Iris pigment epithelial cell (primary cell): ENCODE measurements at regions not wholly inside any gene's neighbourhood (a gene's known extent, or its start where the extent isn't known, plus 50 kb on each side); places are given as distances from the start of the nearest gene placed in this dataset.
A peak's percentile ranks its signal among the peaks of the same experiment; 100 is the strongest.

Experiments
- DNase-seq: peaks from one replicate; pipeline ENCODE4 v3.0.0-alpha.2; 2011; ENCODE audit warnings: low read depth

DNA sequence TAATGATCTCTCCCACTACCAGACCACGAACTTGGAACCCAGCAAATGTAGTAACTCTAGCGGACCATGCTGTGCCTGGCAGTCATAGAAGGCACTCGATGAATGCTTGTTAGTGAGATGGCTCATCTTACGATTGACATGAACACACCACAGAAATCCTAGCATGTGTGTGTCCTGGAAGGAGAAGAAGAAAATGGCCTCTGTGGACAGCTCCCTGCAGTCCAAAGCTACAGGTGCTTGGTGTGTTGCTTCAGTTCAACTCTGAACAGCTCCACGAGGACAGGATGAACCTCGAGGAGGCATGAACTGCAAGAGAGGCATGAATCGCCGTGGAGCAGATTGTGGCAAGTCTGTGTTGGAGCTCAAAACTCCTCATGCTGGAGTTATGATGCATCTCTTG, 93.5 kb downstream of the KLF6 start:
- DNase-seq: no peak

DNA sequence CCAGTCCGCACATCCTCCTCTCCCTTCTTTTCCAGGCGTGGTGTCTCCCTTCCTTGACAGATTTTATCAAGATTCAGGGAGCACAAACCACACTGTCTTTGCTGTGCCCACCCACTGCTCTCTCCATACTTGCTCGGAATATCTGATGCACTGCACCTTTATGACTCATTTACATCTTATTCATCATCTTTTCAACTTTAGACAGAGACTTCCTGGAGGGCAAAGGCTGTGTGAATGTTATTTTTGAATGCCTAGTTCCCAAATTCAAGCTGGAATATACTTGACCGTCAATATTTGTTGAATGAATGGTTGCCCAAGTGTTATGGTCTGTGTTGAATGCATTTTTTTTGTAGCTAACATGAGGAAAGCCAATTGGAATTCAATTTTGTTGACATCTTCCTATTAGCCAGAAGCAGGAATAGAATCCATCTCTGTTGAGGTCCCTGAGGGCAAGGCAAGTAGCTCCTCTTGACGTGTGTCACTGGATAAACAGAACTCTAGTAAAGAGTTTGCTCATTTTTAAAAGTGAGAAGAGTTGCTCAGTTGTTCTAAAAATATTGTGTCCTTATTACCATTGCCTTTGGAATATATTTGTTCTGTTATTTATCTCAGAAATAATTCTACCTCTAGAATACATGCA, 95.0 kb downstream of the KLF6 start:
- no peak for DNase-seq

DNA sequence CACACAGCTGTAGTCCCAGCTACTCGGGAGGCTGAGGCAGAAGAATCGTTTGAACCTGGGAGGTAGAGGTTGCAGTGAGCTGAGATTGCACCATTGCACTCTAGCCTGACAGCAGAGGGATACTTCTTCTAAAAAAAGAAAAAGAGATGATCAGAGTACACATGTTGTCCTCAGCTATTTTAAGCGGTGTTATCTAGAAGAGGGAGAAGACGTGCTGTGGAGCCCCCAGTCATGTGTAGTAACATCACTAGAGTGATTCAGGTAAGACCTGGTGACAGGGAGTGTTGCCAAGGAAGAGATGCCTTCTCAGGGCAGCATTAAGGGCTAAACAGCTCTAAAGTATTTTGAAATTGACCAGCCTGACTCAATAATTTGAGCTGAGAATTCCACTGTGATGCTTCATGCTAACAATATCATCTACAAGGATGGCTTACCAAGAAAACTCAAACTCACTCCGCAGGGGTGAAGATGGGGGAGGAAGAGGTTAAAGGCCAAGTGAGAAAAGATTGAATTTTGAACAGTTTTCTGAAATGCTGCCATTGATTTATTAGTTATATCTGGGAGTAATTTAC, 97.4 kb downstream of the KLF6 start:
- DNase-seq: peak; percentile 39

DNA sequence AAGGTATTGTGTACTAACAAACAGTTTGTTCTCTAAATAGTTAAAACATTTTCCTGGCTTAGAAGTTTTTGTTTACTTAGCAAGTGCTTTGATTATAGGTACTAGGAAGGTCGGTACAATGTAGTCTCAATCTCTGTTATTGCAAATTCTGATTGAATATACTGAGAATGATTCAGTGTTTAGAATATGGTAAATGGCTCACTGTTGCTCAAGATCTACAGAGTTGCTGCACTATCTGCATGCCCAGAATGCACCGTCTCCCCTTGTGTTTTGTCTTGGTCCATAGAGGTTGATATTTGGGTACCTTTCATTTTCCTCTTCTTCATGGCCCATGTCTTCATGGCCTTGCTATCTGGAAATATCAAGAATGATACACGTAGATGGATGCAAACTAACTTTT, 99.6 kb downstream of the KLF6 start:
- no peak for DNase-seq

DNA sequence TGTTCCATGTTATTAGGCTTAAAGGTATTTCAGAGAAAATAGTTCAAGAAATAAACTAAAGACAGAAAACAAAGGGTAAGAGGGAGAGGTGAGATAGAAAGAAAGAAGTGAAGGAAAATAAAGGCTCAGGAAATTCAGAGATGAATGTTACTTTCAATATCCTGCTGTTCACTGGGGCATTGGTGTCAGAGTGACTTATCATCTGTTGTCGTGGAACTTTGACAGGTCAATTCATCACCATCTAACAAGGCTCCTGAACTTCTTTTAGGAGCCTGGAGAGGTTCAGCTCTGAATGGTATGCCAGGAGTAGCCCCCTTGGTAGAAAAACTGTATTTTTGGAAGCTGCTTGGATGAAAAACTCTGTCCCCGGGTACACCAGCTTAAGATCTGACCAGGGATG, 100.1 kb downstream of the KLF6 start:
- DNase-seq: no peak

DNA sequence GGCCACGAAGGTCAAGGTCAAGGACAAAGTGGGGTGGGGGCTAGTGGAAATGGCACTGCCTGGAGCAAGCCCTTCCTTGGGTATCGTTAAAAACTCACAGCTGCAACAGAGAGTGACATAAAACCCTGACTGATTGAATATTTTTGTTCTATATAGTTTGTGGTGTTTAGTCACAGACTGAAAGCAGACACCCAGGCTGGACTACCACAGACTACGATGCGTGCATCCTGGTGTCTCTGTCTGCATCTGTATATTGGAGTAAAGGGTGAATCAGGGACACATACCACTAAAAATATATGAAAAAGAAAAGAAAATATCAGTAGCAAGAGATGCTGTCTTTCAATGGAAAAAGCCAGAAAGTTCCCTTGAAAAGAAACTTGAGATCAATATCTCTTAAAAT, 101.4 kb downstream of the KLF6 start:
- DNase-seq: no peak

DNA sequence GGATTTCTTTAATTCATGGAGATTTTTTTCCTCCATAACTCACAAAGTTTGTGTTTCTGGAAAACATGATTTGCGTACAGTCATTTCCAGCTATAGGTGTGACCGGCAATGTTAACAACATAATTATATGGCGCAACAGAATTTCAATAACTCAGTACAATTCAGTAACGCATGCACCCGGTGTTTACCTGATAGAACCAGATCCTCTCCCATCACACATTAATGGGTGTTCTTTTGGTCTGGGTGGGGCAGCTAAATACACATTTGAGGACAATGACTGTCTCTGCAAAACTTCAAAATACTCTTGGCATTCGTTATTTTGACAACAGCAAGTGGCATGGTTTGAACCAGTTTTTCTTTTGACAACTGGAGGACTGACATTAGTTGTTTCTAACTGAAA, 102.3 kb downstream of the KLF6 start:
- no peak for DNase-seq

DNA sequence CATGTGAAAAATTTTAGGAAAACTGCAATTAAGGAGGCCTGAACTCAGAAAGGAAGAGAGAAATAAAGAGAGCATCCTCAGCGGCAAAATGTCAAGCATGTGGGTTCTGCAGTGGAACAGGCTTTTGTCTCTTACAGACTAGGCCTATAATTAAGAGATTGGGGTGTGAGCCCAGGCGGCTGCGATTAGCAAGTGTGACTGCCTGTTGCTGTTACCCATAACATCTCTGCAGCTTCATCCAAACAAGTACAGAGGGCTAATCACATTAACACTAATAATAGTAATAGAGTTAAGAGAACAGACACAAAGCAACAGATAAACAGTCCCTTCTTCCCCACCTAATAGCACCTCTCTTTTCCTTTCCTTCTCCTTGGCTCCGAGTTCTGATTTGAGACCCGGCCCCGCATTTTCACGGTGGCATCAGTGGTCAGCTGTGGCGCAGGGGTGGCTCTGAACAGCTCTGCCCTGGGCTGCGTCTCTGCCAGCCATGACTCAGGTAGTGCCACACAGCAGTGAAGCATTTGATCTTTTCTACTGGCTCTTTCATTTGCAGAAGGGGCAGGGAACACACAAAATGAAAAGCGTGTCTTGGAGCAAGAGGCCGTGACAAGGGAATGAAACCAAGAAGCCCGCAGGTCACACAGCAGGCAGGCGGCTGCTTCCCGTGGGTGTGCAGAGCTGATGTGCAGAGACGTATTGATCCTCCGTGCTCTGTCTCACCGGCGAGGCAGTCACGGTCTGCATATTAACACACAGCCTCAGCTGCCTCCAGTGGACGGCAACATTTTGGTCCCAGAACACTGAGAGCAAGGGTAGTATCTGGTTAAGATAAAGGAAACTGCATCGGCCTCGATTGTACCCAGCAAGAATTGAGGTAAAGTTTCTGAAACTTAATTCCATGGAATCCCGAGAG, 103.1 kb downstream of the KLF6 start:
- DNase-seq: no peak

DNA sequence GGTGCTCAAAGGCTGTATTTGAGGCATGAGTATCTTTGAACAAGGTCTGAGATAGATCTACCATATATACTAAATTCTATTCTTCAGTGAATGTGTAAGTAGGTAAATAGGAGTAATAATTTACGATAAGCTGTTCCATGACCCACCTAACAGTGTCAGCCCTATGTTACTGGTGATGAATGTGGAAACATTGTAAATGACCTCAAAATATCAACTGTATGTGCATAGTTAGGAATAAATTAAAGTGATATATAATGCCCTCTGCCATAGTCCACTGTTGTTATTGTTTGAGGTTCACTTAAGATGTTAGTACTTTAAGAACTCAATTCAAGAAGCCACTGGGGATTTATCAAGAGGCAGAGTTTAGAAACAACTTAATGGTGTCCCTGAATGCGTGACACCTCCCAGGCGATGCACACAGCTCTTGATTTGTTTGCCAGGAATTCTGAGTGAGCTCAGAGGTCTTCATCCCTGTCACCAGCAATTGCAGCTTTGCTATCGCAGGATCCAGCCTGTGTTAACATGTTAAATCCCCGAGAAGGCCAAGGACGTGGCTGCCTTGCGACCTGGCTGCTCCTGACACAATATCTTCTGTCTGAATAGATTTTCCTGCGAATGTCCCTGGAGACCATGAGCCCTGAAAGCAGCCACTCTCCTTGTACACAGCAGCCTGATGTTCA, 104.9 kb downstream of the KLF6 start:
- no peak for DNase-seq

DNA sequence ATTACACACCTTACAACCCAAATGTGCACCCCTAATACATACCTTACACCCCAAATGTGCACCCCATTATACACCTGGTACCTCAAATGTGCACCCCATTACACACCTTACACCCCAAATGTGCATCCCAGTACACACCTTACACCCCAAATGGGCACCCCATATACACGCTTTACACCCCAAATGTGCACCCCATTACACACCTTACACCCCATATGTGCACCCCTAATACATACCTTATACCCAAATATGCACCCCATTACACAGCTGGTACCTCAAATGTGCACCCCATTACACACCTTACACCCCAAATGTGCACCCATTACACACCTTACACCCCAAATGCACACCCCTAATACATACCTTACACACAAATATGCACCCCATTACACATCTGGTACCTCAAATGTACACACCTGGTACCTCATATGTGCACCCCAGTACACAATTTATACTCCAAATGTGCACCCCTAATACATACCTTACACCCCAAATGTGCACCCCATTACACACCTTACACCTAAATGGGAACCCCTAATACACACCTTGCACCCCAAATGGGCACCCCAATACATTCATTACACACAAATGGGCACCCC, 106.3 kb downstream of the KLF6 start:
- no peak for DNase-seq

DNA sequence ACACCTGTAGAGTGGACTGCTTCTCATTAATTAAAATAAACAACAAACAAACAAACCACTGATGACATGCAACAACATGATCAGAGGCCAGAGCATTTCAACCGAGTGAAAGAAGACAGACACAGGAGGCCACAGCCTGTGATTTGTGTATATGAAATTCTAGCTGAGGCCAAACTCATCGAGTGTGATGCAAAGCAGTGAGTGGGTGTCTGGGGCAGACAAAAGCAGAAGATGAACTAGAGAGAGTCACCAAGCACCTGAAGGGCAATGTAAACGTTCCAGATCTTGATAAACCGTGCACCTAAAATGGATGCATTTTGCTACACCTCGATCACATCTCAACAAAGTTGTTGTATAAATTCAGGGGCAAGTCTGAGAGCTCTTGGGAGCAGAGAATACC, 108.4 kb downstream of the KLF6 start:
- no peak for DNase-seq

DNA sequence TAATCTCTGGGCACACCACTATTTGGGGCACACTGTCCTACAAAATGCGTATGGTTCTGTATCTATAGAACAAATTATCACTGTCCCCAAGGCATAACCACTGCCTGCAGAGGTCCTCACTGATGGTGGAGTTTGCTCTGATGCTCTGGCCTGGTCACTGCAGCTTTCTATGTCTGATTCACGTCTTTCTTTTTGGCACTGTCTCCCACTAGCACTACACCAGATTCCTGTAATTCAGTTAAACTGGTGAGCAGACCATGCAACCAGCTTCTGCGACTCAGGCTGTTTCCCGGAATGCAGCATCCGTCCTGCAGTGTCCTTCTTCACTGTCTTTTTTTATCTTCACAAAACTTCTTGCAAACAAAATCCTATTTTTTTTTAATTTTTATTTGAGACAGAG, 112.8 kb downstream of the KLF6 start:
- DNase-seq: no peak

DNA sequence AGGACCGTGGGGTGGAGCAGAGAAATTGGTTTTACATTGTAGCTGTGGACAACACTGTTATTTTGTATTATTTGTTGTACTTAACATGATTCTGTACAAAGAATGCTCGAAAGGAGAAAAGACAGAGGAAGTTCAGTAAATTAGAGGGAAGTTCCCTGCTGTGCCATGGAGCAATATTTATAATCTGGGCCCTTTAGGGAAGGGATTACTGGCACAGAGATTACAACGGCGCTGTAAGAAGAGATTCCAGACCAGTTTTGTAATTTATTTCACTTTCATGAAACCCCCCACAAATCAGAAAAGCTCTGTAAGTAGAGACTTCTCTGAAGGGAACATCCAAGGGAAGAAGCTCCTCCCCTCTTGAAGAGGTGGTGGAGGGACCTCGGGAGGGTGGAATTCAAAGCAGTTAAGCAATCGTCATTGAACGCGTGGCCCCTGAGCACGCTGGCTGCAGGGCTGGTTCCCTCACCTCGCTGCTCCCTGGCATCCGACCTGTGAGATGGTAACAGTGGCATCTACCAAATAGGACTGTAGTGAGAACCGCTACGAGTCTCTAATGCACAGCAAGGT, 113.5 kb downstream of the KLF6 start:
- DNase-seq: no peak

DNA sequence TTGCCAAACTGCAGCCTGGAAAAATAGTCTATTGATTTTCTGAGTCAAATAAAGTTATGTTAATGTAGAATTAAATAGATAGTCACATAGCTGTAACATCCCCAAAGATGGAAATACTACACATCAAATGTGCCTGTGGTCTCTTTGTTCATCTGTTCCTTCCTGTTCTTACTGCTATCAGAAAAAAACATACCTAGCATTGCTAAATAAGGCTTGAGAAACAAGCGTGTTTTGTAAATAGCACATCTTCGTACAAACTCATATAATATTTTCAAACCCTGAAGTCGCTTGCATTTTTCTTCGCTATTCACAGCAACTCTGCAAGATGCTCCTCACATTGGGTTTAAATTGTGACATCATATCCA, 116.1 kb downstream of the KLF6 start:
- DNase-seq: peak; percentile 31

DNA sequence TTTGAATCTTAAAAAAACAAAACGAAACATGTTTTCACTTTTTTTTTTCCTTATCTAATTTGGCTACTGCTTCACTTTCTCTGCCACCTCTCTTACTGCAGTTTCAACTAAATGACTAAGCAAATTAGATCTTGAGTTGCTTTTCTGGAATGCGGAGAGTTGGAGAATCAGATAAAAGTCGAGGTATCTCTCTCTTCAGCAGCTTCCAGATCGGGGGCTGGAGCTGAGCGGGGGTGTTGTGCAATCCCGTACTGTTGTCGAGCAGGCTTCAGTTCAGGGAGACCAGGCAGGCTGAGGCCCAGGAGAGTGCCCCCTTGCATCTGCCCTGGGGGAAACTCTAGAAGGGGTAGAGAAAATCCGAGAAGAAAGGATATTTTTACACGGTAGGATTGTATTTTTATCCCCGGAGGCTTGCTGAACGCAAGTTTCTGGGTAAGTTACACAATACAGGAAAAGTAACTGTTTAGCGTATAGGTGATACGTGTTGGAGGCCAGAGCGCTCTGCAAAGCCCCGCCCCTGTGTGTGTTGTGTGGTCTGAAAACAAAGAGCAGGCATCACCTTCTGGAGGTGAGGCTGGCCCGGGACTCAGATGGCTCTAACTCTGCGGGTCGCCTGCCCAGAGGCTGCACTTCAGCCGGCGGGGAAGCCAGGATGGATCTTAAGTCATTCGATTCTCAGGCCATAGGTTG, 116.6 kb downstream of the KLF6 start:
- DNase-seq: peak; percentile 95

DNA sequence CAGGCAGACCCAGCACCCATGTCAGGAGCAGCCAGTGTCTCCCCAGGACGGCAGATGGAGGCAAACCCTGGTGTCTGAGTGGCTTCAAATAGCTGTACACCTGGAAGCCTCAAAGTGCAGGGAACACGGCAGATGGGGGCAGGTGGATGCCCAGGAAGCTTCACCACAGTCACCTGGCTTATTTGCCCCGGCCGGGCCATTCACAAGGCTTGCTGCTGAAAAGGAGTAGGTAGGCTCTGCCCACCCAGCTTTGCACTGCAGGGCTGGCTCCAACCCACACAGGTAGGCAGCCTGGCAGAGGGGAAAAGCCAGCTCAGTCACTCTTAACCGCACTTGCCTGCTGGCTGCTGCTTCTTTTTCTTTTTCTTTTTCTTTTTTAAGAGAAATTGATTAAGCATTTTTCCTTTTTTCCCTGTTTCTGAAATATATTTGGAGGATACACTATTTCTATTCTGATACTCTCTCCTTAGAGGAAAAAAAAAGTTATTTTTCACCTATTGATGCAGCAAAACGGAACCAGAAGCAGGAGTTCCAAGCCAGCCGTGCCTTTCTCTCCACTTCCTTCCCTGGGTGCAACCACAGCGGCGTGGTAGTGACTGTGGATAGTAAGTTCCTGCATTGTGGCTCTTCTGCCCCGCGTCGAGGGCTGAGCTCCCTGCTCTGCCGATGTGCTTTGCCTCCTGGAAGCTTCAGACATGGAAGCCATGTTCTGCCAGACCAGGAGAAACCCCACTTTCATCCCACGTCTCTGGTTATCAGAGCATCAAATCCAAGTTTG, 118.3 kb downstream of the KLF6 start:
- no peak for DNase-seq

DNA sequence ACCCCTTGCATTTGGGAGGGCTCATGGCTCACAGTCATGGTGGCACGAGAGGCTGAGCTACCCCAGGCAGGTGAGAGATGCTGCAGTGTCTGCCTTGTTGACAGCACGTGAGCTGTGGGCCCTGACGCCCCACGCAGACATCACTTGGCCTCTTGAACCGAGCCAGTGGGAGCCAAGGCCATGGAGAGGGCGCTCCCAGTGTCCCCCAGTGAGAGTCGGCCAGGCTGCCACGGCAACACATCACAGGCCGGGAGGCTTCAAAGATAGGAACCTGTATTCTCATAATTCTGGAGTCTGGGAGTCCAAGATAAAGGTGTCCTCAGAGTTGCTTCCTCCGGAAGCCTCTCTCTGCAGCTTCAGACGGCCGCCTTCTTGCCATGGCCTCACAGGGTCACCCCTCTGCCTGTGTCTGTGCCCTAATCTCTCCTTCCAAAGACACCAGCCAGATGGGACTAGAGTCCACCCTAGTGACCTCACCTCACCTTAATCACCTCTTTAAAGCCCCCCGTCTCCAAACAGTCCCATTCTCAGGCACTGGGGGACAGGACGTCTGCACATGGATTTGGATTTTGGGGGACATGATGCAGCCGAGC, 119.6 kb downstream of the KLF6 start:
- DNase-seq: no peak

DNA sequence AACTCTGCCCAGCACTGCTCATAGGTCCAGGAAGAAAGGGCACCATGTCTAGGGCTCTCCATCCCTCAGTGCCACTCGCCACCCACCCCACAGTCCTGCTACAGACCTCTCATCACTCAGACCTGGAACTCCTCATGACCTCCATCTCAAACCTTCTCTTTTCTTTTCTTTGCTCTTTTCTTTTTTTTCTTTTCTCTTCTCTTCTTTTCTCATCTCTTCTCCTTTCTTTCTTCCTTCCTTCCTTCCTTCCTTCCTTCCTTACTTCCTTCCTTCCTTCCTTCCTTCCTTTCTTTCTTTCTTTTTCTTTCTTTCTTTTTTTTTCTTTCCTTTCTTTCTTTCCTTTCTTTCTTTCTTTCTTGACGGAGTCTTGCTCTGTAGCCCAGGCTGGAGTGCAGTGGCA, 122.2 kb downstream of the KLF6 start:
- DNase-seq: no peak

DNA sequence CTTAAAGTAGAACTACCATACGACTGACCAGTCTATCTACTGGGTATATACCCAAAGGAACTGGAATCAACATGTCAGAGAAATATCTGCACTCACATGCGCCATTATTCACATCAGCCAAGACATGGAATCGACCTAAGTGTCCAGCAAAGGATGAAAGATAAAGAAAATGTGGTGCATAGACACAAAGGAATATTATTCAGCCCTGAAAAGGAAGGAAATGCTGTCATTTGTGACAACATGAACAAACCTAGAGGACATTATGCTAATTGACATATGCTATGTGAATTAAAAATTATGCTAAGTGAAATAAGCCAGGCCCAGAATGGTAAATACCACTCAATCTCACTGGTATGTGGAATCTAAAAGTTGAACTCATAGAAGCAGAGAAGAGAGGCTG, 123.7 kb downstream of the KLF6 start:
- DNase-seq: no peak

DNA sequence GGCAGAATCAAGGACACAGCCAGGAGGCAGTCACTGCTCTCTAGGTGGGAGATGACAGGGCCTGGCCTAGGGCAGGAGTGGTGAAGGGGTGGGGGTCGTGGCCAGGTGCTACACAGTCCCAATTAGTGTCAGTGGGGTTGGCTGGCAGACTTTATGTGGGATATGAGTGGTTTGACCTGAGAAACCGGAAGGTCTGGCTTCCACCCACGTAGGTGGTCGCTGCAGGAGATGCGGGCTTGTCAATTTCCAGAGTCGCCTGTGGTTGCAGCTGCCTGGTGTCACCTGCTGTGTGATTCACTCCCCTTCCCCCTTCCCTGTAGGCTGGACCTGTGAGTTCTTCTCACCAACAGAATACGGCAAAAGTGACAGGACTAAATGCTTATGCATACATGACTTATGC, 124.3 kb downstream of the KLF6 start:
- no peak for DNase-seq
